ENCODE measurements at regions not wholly inside any gene's neighbourhood (a gene's known extent, or its start where the extent isn't known, plus 50 kb on each side); places are given as distances from the start of the nearest gene placed in this dataset.

DNA sequence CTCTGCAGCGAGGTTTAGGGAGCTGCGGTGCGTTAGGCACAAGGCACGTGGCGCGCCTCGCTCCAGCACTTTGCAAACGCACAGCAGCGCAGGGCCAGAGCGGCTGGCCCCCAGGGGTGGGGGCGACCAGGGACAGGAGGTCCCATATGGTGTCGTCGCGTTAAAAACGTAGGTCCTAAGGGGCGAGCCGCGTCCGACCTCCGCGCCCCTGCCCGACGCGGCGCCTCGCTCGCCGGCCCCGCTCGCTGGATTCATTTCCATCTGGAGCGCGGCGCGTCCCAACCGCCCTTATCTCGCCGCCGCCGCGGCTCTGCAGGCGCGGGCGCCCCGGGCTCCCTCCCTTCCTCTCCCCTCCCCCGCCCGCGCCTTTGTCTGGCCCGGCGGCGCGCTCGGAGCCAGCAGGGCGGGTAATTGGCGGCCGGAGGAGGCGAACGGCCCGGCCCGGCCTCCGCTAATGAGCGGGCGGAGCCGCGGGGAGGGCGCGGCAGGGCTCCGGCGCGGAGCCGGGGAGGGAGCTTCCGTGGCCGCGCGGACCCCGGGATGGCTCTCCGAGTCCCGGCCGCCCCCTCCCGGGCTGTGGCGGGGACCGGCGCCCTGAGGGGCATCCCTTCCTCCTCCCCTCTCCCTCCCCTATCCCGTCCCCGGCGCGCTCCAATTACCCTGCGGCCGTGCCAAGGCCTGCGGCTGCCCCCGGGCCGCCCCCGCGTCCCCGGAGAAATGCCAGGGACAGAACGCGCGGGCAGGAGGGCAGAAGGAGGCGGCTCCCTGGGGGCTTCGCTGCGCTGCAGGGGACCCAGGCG is 409.0 kb downstream of the BCOR start:
- ChIA-PET CTCF (interaction anchor here (0.5 to 1.2 kb wide), 6 partner anchors 9 to 528 kb away, joined by 3 to 4 read pairs (median 3); no protein-coding TSS in a partner anchor), POLR2A (interaction anchor here (0.6 to 2.4 kb wide), 7 partner anchors 10 to 885 kb away, joined by 3 to 12 read pairs (median 4); no protein-coding TSS in a partner anchor)
- Histone ChIP-seq H3K4me1 (ENCODE audit: control insufficient read depth in 1 of 2, insufficient read depth in 2 of 2, low read depth in 1 of 2, low read length in 1 of 2) (peaks cover 0 to 20% of the 10 kb centered on the region in 2 experiments; a peak in 2 of 4 replicates), H3K27me3 (ENCODE audit: insufficient read depth) (peaks cover 5% of the 10 kb centered on the region; the same call in 1 of the 2 replicates), H3K36me3 (replicated peaks in 1 of 2; ENCODE audit: control insufficient read depth in 1 of 2, insufficient read depth in 2 of 2, low read length in 1 of 2) (no peaks in the 10 kb centered on the region), H2AFZ (ENCODE audit: low read depth) (peak overlapping the region; percentile 59; the same call in 1 of the 2 replicates), H3K79me2 (ENCODE audit: insufficient read depth) (no peaks in the 10 kb centered on the region), H3K9me3 (no peaks in the 10 kb centered on the region), H3K27ac (ENCODE audit: low read depth in 2 of 2, low read length in 1 of 2) (peak overlapping the region in 1 of 2 experiments; percentile 93; a peak in 2 of 4 replicates), H3F3A (replicated peaks; ENCODE audit: insufficient read depth) (no peaks in the 10 kb centered on the region), H3K4me2 (peak overlapping the region; percentile 69), H4K20me1 (ENCODE audit: insufficient read depth) (no peaks in the 10 kb centered on the region), H3K9ac (peak overlapping the region; percentile 28; the same call in 1 of the 2 replicates), H3K9me2 (no peaks in the 10 kb centered on the region), H3K4me3 (ENCODE audit: low read depth in 2 of 2, low read length in 1 of 2) (peak overlapping the region; percentile 16 to 46; a peak in 3 of 4 replicates)
- TF ChIP-seq MXI1 (IDR thresholded peaks at IDR 0.05; ENCODE audit: low read depth, low read length) = no peak
- TF ChIP-seq GABPA (IDR thresholded peaks at IDR 0.05; ENCODE audit: low read depth) = no peak
- TF ChIP-seq EZH2phosphoT487 (IDR thresholded peaks at IDR 0.05; ENCODE audit: borderline replicate concordance, low read depth) = no peak
- no peak for TF ChIP-seq RFX5 (IDR thresholded peaks at IDR 0.05; ENCODE audit: low read length)
- peak; percentile 29 for TF ChIP-seq CHD2 (IDR thresholded peaks at IDR 0.05; ENCODE audit: low read length, partially characterized antibody)
- TF ChIP-seq, protein P1, sequence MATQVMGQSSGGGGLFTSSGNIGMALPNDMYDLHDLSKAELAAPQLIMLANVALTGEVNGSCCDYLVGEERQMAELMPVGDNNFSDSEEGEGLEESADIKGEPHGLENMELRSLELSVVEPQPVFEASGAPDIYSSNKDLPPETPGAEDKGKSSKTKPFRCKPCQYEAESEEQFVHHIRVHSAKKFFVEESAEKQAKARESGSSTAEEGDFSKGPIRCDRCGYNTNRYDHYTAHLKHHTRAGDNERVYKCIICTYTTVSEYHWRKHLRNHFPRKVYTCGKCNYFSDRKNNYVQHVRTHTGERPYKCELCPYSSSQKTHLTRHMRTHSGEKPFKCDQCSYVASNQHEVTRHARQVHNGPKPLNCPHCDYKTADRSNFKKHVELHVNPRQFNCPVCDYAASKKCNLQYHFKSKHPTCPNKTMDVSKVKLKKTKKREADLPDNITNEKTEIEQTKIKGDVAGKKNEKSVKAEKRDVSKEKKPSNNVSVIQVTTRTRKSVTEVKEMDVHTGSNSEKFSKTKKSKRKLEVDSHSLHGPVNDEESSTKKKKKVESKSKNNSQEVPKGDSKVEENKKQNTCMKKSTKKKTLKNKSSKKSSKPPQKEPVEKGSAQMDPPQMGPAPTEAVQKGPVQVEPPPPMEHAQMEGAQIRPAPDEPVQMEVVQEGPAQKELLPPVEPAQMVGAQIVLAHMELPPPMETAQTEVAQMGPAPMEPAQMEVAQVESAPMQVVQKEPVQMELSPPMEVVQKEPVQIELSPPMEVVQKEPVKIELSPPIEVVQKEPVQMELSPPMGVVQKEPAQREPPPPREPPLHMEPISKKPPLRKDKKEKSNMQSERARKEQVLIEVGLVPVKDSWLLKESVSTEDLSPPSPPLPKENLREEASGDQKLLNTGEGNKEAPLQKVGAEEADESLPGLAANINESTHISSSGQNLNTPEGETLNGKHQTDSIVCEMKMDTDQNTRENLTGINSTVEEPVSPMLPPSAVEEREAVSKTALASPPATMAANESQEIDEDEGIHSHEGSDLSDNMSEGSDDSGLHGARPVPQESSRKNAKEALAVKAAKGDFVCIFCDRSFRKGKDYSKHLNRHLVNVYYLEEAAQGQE (IDR thresholded peaks at IDR 0.05; ENCODE audit: low read depth, low read length) = no peak
- no peak for TF ChIP-seq IRF3 (IDR thresholded peaks at IDR 0.05; ENCODE audit: low read depth, low read length)
- TF ChIP-seq GATA2 (CRISPR knock-in tag; IDR thresholded peaks at IDR 0.05) = 0 out of 2 replicates have a peak, but pooled peaks have one; percentile 20
- TF ChIP-seq FOXM1 (IDR thresholded peaks at IDR 0.05; ENCODE audit: low read depth) = no peak
- peak; percentile 10; the same call in 1 of the 2 replicates for TF ChIP-seq RAD21 (IDR thresholded peaks at IDR 0.05; ENCODE audit: low read length)
- DNase-seq = peak; percentile 89
- 0% methylated on average over 3 of the region's 101 CpGs for WGBS (ENCODE audit: low lambda C conversion rate)
